HG02610 (cell line): ENCODE measurements at regions not wholly inside any gene's neighbourhood (a gene's known extent, or its start where the extent isn't known, plus 50 kb on each side); places are given as distances from the start of the nearest gene placed in this dataset.

Experiments
- ATAC-seq: cut with Tn5 transposase; IDR thresholded peaks from one replicate; pipeline ENCODE4 v1.9.1; 2021; ENCODE audit warnings: mild to moderate bottlenecking, moderate library complexity; ENCODE audit not compliant: unreplicated experiment

- ATAC-seq: no peak
Measured at GRCh38 chr5:12419075-12419474, 514.8 kb upstream of the CTNND2 start.

GRCh38 chr5:12413585-12413984 is 509.3 kb upstream of the CTNND2 start:
- no peak for ATAC-seq

- ATAC-seq: no peak
Measured at GRCh38 chr5:12413075-12413474, 508.8 kb upstream of the CTNND2 start.

- ATAC-seq: no peak
Measured at GRCh38 chr5:12399868-12400267, 495.6 kb upstream of the CTNND2 start.

- ATAC-seq: no peak
Measured at GRCh38 chr5:12392246-12392645, 488.0 kb upstream of the CTNND2 start.

GRCh38 chr5:12385095-12385494 is 480.8 kb upstream of the CTNND2 start:
- no peak for ATAC-seq

- ATAC-seq: no peak
Measured at GRCh38 chr5:12384005-12384404, 479.8 kb upstream of the CTNND2 start.

- no peak for ATAC-seq
Measured at GRCh38 chr5:12367973-12368372, 463.7 kb upstream of the CTNND2 start.

GRCh38 chr5:12360218-12360617 is 456.0 kb upstream of the CTNND2 start:
- no peak for ATAC-seq

GRCh38 chr5:12358371-12359090 is 454.3 kb upstream of the CTNND2 start:
- no peak for ATAC-seq

GRCh38 chr5:12357626-12358025 is 453.4 kb upstream of the CTNND2 start:
- no peak for ATAC-seq

GRCh38 chr5:12354686-12355085 is 450.4 kb upstream of the CTNND2 start:
- ATAC-seq: no peak

- ATAC-seq: no peak
Measured at GRCh38 chr5:12343558-12343957, 439.3 kb upstream of the CTNND2 start.

- no peak for ATAC-seq
Measured at GRCh38 chr5:12335938-12336337, 431.7 kb upstream of the CTNND2 start.

- ATAC-seq: no peak
Measured at GRCh38 chr5:12332480-12332879, 428.2 kb upstream of the CTNND2 start.

- no peak for ATAC-seq
Measured at GRCh38 chr5:12330993-12331588, 426.8 kb upstream of the CTNND2 start.

GRCh38 chr5:12330381-12330780 is 426.1 kb upstream of the CTNND2 start:
- ATAC-seq: no peak

- ATAC-seq: no peak
Measured at GRCh38 chr5:12323637-12324229, 419.5 kb upstream of the CTNND2 start.

GRCh38 chr5:12322042-12322441 is 417.8 kb upstream of the CTNND2 start:
- ATAC-seq: no peak

GRCh38 chr5:12320331-12320730 is 416.1 kb upstream of the CTNND2 start:
- ATAC-seq: no peak

- ATAC-seq: no peak
Measured at GRCh38 chr5:12316812-12317211, 412.6 kb upstream of the CTNND2 start.

- no peak for ATAC-seq
Measured at GRCh38 chr5:12315461-12315860, 411.2 kb upstream of the CTNND2 start.
